D721Med (cell line): ENCODE measurements at regions not wholly inside any gene's neighbourhood (a gene's known extent, or its start where the extent isn't known, plus 50 kb on each side); places are given as distances from the start of the nearest gene placed in this dataset.

ENCODE experiments used
- DNase-seq: peaks from one replicate; pipeline ENCODE4 v3.0.0; 2011; ENCODE audit warnings: low spot score; ENCODE audit not compliant: insufficient read length
- FAIRE-seq: peaks from 2 replicates; lab custom pipeline; 2011; peaks lifted over from hg19 to GRCh38; lab: Jason Lieb, UNC
- TF ChIP-seq, protein P1 (sequence below): IDR thresholded peaks from 2 replicates; pipeline ENCODE4 v1.5.1; 2012; ENCODE audit warnings: mild to moderate bottlenecking, control low read depth; ENCODE audit not compliant: insufficient read depth; ENCODE audit errors: missing control alignments

DNA sequence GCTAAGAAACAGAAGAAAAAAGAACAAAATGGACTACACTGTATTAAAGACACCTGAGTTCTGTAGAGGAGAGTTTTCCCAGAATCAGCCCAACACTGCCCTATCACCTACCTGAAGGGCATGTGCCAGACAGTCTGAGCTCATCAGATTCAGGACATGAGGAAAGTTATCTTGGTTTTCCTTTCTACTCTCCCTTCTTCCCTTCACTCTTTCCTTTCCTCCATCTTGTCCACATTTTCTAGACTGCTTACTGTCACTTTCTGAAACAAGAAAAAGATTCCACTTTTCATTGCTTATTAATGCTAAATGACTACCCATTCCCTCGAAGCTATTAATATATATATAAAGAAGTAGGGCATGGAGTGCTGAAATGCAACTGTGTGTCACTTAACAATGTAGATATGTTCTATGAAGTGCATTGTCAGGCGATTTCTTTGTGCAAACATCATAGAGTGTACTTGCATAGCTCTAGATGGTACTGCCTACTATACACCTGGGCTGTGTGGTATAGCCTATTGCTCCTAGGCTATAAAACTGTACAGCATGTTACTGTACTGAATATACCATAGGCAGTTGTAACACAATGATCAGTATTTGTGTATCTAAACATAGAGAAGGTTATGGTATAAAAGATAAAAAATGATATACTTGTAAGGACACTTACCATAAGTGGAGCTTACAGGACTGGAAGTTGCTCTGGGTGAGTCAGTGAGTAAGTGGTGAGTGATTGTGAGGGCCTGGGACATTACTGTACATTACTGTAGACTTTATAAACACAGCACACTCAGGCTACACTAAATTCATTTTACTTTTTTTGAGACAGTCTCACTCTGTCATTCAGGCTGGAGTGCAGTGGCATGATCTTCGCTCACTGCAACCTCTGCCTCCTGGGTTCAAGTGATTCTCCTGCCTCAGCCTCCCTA is 145.5 kb upstream of the ITGA6 start:
- DNase-seq (no peak), FAIRE-seq (no peak)
- TF ChIP-seq, protein P1, sequence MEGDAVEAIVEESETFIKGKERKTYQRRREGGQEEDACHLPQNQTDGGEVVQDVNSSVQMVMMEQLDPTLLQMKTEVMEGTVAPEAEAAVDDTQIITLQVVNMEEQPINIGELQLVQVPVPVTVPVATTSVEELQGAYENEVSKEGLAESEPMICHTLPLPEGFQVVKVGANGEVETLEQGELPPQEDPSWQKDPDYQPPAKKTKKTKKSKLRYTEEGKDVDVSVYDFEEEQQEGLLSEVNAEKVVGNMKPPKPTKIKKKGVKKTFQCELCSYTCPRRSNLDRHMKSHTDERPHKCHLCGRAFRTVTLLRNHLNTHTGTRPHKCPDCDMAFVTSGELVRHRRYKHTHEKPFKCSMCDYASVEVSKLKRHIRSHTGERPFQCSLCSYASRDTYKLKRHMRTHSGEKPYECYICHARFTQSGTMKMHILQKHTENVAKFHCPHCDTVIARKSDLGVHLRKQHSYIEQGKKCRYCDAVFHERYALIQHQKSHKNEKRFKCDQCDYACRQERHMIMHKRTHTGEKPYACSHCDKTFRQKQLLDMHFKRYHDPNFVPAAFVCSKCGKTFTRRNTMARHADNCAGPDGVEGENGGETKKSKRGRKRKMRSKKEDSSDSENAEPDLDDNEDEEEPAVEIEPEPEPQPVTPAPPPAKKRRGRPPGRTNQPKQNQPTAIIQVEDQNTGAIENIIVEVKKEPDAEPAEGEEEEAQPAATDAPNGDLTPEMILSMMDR = no peak

- DNase-seq (no peak), FAIRE-seq (no peak)
- TF ChIP-seq, protein P1 = no peak
These were observed 144.4 kb upstream of the ITGA6 start for GRCh38 chr2:172282944-172283343.

GRCh38 chr2:172283476-172283875 is 143.9 kb upstream of the ITGA6 start:
- DNase-seq (no peak), FAIRE-seq (no peak)
- TF ChIP-seq, protein P1 = no peak

GRCh38 chr2:172284209-172284608 is 143.2 kb upstream of the ITGA6 start:
- TF ChIP-seq, protein P1 = no peak
- FAIRE-seq (no peak), DNase-seq (no peak)

DNA sequence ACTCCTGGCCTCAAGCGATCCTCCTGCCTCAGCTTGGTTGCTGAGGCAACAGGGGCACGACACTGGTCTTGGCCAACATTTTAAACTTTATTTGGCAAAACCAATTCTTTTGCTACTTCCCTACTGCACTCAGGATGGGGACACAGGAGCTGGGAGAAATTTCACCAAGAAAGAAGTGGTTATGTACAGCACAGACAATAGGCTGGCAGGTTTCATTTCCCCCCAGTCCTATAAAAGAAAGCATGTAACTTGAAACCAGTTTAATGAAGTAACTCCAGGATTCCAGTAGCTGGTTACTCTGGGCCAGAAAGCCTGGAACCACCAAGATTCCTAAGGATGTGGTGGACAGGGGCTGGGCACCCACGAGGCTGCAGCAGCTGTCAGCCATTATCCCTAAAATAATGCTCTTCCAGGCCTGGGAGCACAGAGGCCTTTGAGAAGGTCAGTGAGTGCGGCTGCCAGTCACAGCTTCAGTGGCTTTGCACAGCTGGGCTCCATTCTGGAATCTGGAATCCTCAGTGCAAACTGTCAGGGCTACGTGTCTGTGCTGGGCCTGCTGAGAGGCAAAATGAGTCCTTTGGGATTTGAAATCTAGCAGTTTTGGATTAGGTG is 142.3 kb upstream of the ITGA6 start:
- no peak for DNase-seq

DNA sequence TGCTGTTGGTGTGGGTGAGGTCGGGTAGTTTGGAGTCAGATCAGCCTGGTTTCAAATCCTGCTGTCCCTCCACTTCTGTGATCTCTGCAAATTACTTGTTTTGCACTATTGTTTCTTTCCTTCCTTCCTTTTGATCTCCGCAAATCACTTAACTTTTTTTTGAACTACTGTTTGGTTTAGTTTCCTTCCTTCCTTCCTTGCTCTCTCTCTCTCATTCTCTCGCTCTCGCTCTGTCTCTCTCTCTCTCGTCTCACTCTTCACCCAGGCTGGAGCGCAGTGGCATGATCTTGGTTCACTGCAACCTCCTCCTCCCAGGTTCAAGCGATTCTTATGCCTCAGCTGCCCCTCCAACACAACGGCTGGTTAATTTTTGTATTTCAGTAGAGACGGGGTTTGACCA is 141.6 kb upstream of the ITGA6 start:
- no peak for FAIRE-seq
- DNase-seq = no peak
- TF ChIP-seq, protein P1 = no peak

More for the DNA sequence above, 142.3 kb upstream of the ITGA6 start:
- TF ChIP-seq, protein P1 = no peak
- FAIRE-seq = no peak
